MM.1S (cell line): ENCODE measurements at regions not wholly inside any gene's neighbourhood (a gene's known extent, or its start where the extent isn't known, plus 50 kb on each side); places are given as distances from the start of the nearest gene placed in this dataset.

ENCODE experiments used
- EZH2 ChIP-seq: fragments of 300-600 bp; sonication (generic); optimal IDR thresholded peaks from 2 replicates; pipeline ENCODE3; 2017; ENCODE audit warnings: low read depth, mild to moderate bottlenecking, antibody characterized with exemption, low read length, mixed read lengths
- EZH2phosphoT487 ChIP-seq: fragments of 300-600 bp; sonication (generic); IDR thresholded peaks from 2 replicates; pipeline ENCODE4 v1.6.1; 2018; ENCODE audit warnings: antibody characterized with exemption, low read length
- TF ChIP-seq, protein P1 (sequence below): fragments of 300-600 bp; sonication (generic); IDR thresholded peaks from 2 replicates; pipeline ENCODE4 v1.5.1; 2016; ENCODE audit warnings: antibody characterized with exemption, low read length, mixed read lengths

GRCh38 chr18:77762642-77763041 is 513.0 kb downstream of the GALR1 start:
- TF ChIP-seq, protein P1, sequence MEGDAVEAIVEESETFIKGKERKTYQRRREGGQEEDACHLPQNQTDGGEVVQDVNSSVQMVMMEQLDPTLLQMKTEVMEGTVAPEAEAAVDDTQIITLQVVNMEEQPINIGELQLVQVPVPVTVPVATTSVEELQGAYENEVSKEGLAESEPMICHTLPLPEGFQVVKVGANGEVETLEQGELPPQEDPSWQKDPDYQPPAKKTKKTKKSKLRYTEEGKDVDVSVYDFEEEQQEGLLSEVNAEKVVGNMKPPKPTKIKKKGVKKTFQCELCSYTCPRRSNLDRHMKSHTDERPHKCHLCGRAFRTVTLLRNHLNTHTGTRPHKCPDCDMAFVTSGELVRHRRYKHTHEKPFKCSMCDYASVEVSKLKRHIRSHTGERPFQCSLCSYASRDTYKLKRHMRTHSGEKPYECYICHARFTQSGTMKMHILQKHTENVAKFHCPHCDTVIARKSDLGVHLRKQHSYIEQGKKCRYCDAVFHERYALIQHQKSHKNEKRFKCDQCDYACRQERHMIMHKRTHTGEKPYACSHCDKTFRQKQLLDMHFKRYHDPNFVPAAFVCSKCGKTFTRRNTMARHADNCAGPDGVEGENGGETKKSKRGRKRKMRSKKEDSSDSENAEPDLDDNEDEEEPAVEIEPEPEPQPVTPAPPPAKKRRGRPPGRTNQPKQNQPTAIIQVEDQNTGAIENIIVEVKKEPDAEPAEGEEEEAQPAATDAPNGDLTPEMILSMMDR, result no peak
- TF ChIP-seq EZH2phosphoT487, result no peak
- TF ChIP-seq EZH2, result no peak
